GM18511 (cell line): ENCODE measurements at regions not wholly inside any gene's neighbourhood (a gene's known extent, or its start where the extent isn't known, plus 50 kb on each side); places are given as distances from the start of the nearest gene placed in this dataset.
"Not testable (repeated sequence)": the region's sequence is repeated elsewhere in the genome, so short reads cannot be mapped to it uniquely, and the experiment has no call there.

Experiments
- ATAC-seq: cut with Tn5 transposase; IDR thresholded peaks from one replicate; pipeline ENCODE4 v1.9.1; 2021; ENCODE audit warnings: mild to moderate bottlenecking, moderate library complexity; ENCODE audit not compliant: unreplicated experiment

- ATAC-seq = no peak
Measured at GRCh38 chr11:104781037-104781436, 117.2 kb downstream of the CASP12 start.

GRCh38 chr11:104776501-104777170, 121.6 kb downstream of the CASP12 start:
- no peak for ATAC-seq

GRCh38 chr11:104774578-104774977, 123.7 kb downstream of the CASP12 start:
- ATAC-seq = no peak

- no peak for ATAC-seq
Measured at GRCh38 chr11:104772806-104773241, 125.4 kb downstream of the CASP12 start.

GRCh38 chr11:104771763-104772162, 126.5 kb downstream of the CASP12 start:
- ATAC-seq = no peak

GRCh38 chr11:104771046-104771445, 127.2 kb downstream of the CASP12 start:
- not testable (repeated sequence) for ATAC-seq

GRCh38 chr11:104765401-104766095, 132.7 kb downstream of the CASP12 start:
- ATAC-seq = no peak

GRCh38 chr11:104764710-104765045, 133.6 kb downstream of the CASP12 start:
- ATAC-seq = peak; percentile 37

GRCh38 chr11:104763930-104764709, 134.1 kb downstream of the CASP12 start:
- ATAC-seq = peak; percentile 61

- no peak for ATAC-seq
Measured at GRCh38 chr11:104761511-104761910, 136.7 kb downstream of the CASP12 start.

GRCh38 chr11:104759464-104759863, 138.8 kb downstream of the CASP12 start:
- ATAC-seq = no peak

GRCh38 chr11:104738918-104739317, 159.3 kb downstream of the CASP12 start:
- no peak for ATAC-seq

- ATAC-seq = no peak
Measured at GRCh38 chr11:104738208-104738607, 160.1 kb downstream of the CASP12 start.

- ATAC-seq = no peak
Measured at GRCh38 chr11:104736502-104736901, 161.8 kb downstream of the CASP12 start.

- no peak for ATAC-seq
Measured at GRCh38 chr11:104734998-104735397, 163.3 kb downstream of the CASP12 start.

GRCh38 chr11:104731890-104732289, 166.4 kb downstream of the CASP12 start:
- no peak for ATAC-seq

- ATAC-seq = no peak
Measured at GRCh38 chr11:104728927-104729326, 169.3 kb downstream of the CASP12 start.

GRCh38 chr11:104727768-104728167, 170.5 kb downstream of the CASP12 start:
- ATAC-seq = no peak

GRCh38 chr11:104727095-104727494, 171.2 kb downstream of the CASP12 start:
- ATAC-seq = no peak

GRCh38 chr11:104725796-104726408, 172.4 kb downstream of the CASP12 start:
- ATAC-seq = no peak

GRCh38 chr11:104713401-104713800, 184.9 kb downstream of the CASP12 start:
- ATAC-seq = no peak
